GM12891 (cell line): ENCODE measurements at regions not wholly inside any gene's neighbourhood (a gene's known extent, or its start where the extent isn't known, plus 50 kb on each side); places are given as distances from the start of the nearest gene placed in this dataset.

Experiments
- DNase-seq: peaks from one replicate; pipeline ENCODE4 v3.0.0; 2011; ENCODE audit warnings: low spot score; ENCODE audit not compliant: insufficient read length
- FAIRE-seq: peaks from 2 replicates; lab custom pipeline; 2011; peaks lifted over from hg19 to GRCh38; lab: Jason Lieb, UNC
- PAX5 ChIP-seq: IDR thresholded peaks from 2 replicates; pipeline ENCODE4 v1.6.1; 2011; ENCODE audit warnings: low read length, moderate library complexity, mild to moderate bottlenecking; ENCODE audit not compliant: insufficient read depth, severe bottlenecking
- POLR2A ChIP-seq: IDR thresholded peaks from 2 replicates; pipeline ENCODE4 v1.6.1; 2011; ENCODE audit warnings: low read depth, low read length, control low read depth
- POLR2AphosphoS5 ChIP-seq: IDR thresholded peaks from 2 replicates; pipeline ENCODE4 v1.6.1; 2011; ENCODE audit warnings: low read depth, low read length, control low read depth
- POU2F2 ChIP-seq: IDR thresholded peaks from 2 replicates; pipeline ENCODE4 v1.6.1; 2011; ENCODE audit warnings: low read depth, mild to moderate bottlenecking, control low read depth, low read length, moderate library complexity
- SPI1 ChIP-seq: IDR thresholded peaks from 2 replicates; pipeline ENCODE4 v1.6.1; 2011; ENCODE audit warnings: low read depth, low read length, control low read depth
- TAF1 ChIP-seq: IDR thresholded peaks from 2 replicates; pipeline ENCODE4 v1.6.1; 2011; ENCODE audit warnings: low read depth, low read length, control low read depth

DNA sequence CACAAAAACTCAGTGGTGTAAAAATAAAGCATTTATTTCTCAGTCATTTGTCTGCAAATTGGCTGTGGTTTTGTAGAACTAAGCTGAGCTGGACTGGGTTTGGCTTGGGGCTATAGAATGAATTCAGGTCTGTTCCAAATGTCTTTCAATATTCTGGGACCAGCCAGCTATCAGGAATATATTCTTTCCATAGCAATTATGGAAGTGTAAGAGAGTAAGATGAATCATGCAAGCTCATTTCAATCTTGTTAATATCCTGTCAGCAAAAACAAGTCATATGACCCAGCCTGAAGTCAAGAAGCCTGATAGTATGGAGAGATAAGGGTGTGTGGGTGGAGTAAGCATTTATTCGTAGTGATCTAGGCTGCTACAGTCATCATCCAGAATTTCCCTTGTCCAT is 481.0 kb upstream of the CDH2 start:
- FAIRE-seq (no peak), DNase-seq (no peak)
- TF ChIP-seq SPI1 (no peak), POLR2AphosphoS5 (no peak), TAF1 (no peak), POLR2A (no peak)

DNA sequence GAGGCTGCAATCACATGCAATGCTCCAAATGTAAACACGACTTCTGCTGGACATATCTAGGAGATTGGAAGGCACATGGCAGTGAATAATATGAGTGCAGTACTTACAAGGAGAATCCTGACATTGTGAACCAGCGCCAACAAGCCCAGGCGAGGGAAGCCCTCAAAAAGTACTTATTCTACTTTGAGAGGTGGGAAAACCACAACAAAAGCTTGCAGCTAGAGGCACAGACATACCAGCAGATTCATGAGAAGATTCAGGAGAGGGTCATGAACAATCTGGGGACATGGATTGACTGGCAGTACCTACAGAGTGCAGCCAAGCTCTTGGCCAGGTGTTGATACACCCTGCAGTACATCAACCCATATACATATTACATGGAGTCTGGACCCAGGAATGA is 475.7 kb upstream of the CDH2 start:
- no peak for TF ChIP-seq TAF1
- TF ChIP-seq SPI1 = no peak
- no peak for TF ChIP-seq POU2F2
- no peak for TF ChIP-seq PAX5
- no peak for TF ChIP-seq POLR2AphosphoS5
- FAIRE-seq (no peak), DNase-seq (no peak)

DNA sequence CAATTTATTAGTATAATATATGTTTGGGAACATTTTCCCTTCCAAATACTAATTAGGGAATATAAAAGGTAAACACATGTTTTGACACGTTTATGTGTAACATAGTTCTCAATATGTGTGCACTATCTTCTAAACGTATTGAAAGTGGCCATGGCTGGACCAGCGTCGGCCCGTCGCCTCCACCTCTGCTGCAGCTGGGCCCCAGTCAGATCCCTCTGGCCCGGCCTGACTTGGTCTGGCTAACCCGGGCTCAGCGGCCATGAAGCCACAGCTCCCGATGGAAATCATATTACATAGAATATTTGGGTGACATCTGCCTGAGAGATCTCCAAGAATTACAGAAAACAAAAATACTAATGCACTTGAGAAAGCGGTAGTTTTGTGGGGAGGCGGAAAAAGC is 474.4 kb upstream of the CDH2 start:
- no peak for DNase-seq
- FAIRE-seq = no peak
- no peak for TF ChIP-seq POU2F2
- TF ChIP-seq SPI1 = no peak
- no peak for TF ChIP-seq PAX5
- no peak for TF ChIP-seq POLR2A
- TF ChIP-seq POLR2AphosphoS5 = no peak
- TF ChIP-seq TAF1 = no peak

GRCh38 chr18:28650860-28651259 is 473.9 kb upstream of the CDH2 start:
- TF ChIP-seq PAX5 (no peak), SPI1 (no peak), POU2F2 (no peak), TAF1 (no peak), POLR2AphosphoS5 (no peak), POLR2A (no peak)
- DNase-seq (no peak), FAIRE-seq (no peak)

DNA sequence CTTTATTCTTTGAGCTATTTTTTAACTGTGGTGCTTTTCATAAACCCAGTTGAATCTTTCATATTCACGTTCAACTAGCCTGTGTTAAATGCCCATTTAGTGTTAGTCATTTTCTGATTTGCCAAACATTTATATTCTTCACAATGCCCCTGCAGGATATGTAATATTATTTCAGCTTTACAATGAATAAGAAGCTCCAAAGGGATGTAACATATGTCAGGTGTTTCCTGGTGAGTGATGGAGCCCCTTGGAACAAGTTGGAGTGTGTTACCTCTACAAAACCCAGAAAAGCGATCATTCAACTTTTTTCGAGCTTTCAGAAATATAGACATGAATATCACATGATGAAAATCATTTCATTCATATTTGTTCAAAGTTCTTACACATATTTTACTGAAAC is 471.0 kb upstream of the CDH2 start:
- no peak for TF ChIP-seq POU2F2
- no peak for TF ChIP-seq SPI1
- TF ChIP-seq PAX5 = no peak
- TF ChIP-seq POLR2AphosphoS5 = no peak
- TF ChIP-seq POLR2A = no peak
- no peak for TF ChIP-seq TAF1
- DNase-seq (no peak), FAIRE-seq (no peak)

DNA sequence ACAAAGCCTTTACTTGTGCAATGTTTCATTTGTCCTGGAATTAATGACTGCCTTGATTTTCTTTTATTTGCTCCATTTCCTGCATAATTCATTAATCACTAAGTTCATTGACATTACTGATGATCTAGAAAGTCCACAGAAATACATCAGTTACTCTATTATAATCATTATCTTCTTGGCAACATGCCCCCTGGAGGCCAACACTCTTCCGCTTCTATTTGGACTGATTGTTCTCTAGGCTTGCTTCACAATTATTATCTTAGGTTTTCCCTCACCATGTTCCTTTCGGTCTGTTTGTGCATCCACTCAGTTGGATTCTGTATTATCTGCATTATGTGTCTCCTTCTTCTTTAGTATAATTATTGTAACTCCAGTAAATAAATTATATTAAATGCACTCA is 461.0 kb upstream of the CDH2 start:
- no peak for TF ChIP-seq SPI1
- TF ChIP-seq TAF1 = no peak
- TF ChIP-seq PAX5 = no peak
- DNase-seq (no peak), FAIRE-seq (no peak)

DNA sequence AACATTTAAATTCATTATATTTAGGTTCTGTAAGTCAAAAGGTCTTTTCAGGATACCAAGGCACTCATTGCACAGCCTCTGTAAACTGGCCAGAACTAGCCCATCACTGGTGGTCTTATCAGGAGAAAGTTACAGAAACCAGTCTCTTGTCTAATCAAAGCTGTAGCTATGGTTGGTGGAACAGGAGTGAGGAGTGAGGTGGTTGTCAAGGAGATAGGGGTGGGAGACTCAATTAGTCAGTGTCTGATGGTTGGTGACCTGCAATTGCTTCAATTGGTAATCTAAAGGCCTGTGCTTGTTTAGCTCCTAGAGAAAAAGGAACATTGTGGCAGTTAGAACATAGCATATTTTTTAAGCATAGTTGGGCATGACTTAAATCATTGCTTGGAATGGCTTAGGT is 458.6 kb upstream of the CDH2 start:
- DNase-seq (no peak), FAIRE-seq (no peak)
- TF ChIP-seq TAF1 (no peak), POU2F2 (no peak), POLR2A (no peak), POLR2AphosphoS5 (no peak)

- FAIRE-seq (no peak), DNase-seq (no peak)
- TF ChIP-seq POLR2A (no peak), SPI1 (no peak), PAX5 (no peak), POLR2AphosphoS5 (no peak), TAF1 (no peak), POU2F2 (no peak)
Measured at GRCh38 chr18:28626756-28627155, 449.8 kb upstream of the CDH2 start.

GRCh38 chr18:28607991-28608390 is 431.1 kb upstream of the CDH2 start:
- TF ChIP-seq SPI1 (no peak), POLR2A (no peak), POLR2AphosphoS5 (no peak), PAX5 (no peak), TAF1 (no peak), POU2F2 (no peak)
- DNase-seq (no peak), FAIRE-seq (no peak)

GRCh38 chr18:28606686-28607085 is 429.8 kb upstream of the CDH2 start:
- FAIRE-seq (no peak), DNase-seq (no peak)
- TF ChIP-seq POLR2A (no peak), SPI1 (no peak), POU2F2 (no peak), POLR2AphosphoS5 (no peak), PAX5 (no peak), TAF1 (no peak)

DNA sequence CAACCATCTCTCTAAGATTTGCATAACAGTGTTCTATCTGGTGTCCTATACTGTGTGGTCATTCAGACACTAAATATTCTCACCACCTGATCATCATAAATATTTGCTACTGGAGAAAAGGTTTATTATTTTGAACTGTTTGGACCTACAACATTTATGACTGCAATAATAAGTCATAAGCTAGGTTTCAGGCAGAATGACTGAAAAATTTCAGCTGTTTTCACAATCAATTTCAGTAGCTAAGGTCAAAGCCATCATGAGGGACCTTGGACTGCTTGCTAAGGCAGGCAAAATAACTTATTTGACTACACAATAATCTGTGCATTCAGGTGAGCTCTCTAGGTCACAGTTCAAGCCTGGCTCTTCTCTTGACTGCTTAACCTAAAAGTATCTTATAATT is 425.5 kb upstream of the CDH2 start:
- TF ChIP-seq POLR2AphosphoS5 (no peak), POLR2A (no peak), PAX5 (no peak), TAF1 (no peak), POU2F2 (no peak), SPI1 (no peak)
- DNase-seq (no peak), FAIRE-seq (no peak)

DNA sequence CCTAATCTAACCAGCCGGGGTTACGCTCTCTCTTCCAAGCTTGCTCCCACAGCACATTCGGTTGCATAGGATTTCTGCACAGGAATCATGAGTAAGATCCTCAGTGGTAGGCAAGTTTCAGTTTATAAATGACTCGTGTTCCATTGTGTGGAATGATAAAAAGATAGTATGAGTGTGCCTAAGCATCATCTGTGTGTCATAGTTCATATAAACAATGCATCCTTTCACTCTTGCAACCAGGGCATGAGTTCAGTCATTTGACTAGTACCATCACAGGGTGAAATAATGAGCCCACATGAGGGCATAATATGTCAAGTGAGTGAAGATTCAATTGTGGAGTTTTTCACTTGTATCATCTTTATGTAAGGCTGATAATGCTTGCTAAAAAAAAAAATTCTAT is 417.1 kb upstream of the CDH2 start:
- no peak for FAIRE-seq
- TF ChIP-seq PAX5 (no peak), POU2F2 (no peak), POLR2A (no peak), POLR2AphosphoS5 (no peak), SPI1 (no peak), TAF1 (no peak)
- no peak for DNase-seq
